ENCODE measurements at regions not wholly inside any gene's neighbourhood (a gene's known extent, or its start where the extent isn't known, plus 50 kb on each side); places are given as distances from the start of the nearest gene placed in this dataset.

GRCh38 chr5:2381070-2381469 is 370.4 kb downstream of the IRX2 start:
- TF ChIP-seq CTCF (IDR thresholded peaks at IDR 0.05) = no peak
- no peak for TF ChIP-seq POLR2A (IDR thresholded peaks at IDR 0.05)
- no peak for TF ChIP-seq POLR2AphosphoS5 (IDR thresholded peaks at IDR 0.05)
